Retinal pigment epithelial cell (primary cell): ENCODE measurements at regions not wholly inside any gene's neighbourhood (a gene's known extent, or its start where the extent isn't known, plus 50 kb on each side); places are given as distances from the start of the nearest gene placed in this dataset.

Experiments used
- DNase-seq: peaks from one replicate; pipeline ENCODE4 v3.0.0-alpha.2; 2010; ENCODE audit warnings: low read depth
- H3K4me3 ChIP-seq: 2 replicates; pipeline ENCODE4 v1.5.1; 2011; ENCODE audit warnings: mild to moderate bottlenecking, low read length, control low read depth, moderate library complexity
- TF ChIP-seq, protein P1 (sequence below): conservative IDR thresholded peaks from 2 replicates; pipeline ENCODE4 v1.5.1; 2011; ENCODE audit warnings: low read depth, low read length, control low read depth, inconsistent platforms

DNA sequence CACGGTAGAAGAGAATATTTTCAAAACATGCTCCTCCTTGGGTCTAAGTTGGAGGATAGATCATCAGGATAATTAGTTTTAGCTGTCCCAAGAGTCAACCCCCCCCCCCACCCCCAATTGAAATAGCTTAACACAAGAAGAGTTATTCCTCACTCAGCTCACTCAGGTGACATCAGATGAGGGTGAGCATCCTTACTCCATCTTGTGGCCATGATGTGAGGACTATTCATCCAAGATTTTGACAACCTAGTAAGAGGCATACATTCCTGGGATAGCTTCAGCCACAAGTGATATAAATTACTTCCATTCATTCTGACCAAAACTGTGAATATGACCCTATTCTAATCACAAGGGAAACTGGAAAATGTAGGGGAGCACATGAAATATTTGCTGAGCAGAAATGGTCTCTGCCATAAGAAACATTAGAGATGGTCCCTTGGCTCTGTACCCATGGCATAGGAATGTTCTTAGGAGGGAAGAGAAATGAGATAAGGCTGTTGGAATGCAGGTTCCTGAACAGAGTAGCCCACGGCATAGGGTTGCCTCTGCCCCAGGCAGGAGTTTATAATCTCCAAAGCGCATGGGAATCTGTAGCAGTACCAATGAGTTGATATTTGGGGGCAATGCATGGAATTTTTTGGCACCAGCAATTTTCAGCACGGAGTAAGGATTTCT, 257.2 kb downstream of the CYRIA start:
- no peak for DNase-seq
- no peak overlapping the region for H3K4me3 ChIP-seq
- TF ChIP-seq, protein P1, sequence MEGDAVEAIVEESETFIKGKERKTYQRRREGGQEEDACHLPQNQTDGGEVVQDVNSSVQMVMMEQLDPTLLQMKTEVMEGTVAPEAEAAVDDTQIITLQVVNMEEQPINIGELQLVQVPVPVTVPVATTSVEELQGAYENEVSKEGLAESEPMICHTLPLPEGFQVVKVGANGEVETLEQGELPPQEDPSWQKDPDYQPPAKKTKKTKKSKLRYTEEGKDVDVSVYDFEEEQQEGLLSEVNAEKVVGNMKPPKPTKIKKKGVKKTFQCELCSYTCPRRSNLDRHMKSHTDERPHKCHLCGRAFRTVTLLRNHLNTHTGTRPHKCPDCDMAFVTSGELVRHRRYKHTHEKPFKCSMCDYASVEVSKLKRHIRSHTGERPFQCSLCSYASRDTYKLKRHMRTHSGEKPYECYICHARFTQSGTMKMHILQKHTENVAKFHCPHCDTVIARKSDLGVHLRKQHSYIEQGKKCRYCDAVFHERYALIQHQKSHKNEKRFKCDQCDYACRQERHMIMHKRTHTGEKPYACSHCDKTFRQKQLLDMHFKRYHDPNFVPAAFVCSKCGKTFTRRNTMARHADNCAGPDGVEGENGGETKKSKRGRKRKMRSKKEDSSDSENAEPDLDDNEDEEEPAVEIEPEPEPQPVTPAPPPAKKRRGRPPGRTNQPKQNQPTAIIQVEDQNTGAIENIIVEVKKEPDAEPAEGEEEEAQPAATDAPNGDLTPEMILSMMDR, result no peak

DNA sequence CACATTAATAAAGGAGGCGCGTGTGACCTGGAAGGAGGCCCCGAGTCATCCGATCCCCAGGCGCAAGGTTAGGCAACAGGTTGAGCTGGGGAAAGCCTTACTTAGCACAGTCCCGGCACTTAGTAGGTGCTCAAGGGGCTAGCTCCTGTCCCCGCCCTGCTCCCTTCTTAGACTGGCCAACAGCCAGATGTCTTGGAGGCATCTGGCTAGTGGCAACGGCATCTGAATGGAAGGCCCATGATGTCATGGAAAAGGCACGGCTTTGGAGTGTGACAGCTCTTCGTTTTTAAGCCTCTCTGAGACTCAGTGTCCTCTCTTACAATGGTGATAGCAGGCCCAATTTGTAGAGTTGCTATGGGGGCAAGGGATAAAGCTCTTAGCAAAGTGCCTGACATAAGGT, 258.3 kb downstream of the CYRIA start:
- TF ChIP-seq, protein P1, result no peak
- H3K4me3 ChIP-seq, result no peak overlapping the region
- DNase-seq, result no peak

DNA sequence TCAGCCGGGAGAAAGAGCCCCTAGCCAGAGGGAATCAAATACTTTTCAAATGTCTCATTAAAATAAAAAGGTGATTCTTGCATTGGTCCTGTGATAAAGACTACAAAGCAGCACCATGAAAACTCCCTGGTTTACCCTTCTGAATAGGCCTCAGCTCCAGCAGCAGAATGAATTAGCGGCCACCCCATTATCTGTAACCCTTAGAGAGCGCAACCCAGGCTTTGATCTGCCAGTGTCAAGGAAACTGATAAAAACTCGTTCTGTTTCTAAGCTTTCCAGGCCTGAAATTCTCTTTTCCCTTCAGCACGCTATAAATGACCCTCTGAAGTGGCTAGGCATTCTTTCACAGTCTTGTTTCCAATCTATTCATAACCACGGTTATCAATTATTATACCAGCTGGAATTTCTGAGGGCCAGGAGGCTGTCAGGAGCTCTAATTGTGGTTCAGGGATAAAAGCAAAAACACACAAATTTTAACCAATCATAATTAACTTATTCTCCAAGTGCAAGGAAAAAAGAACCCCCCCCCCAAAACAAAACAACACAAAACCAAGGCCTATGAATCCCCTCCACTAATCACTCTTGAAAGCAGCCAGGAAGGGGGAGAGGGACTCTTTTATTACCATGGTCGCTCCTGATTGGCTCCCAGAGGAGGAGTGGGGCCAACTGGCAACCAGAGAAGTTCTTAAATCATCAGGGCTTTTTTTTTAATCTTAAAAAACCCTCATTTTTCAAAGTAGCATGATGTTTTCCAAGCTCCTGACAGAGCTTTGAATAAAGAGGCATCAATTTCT, 258.9 kb downstream of the CYRIA start:
- TF ChIP-seq, protein P1, result no peak
- H3K4me3 ChIP-seq, result no peak overlapping the region

DNA sequence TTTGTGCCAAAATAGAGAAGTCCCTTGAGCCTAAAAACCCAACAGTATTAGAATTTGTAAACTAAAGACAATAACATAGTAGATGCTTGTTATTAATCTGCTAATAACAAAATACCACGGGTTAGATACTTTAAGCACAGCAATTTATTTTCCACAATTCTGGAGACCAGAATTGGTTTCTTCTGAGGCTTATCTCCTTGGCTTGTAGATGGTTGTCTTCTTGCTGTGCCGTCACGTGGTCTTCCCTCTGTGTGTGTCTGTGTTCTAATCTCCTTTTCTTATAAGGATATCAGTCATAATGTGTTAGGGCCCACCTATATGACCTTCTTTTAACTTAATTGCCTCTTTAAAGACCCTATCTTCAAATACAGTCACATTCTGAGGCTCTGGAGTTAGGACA, 260.1 kb downstream of the CYRIA start:
- TF ChIP-seq, protein P1, result no peak
- DNase-seq, result no peak
- no peak overlapping the region for H3K4me3 ChIP-seq

More for the DNA sequence above, 258.9 kb downstream of the CYRIA start:
- DNase-seq, result no peak

DNA sequence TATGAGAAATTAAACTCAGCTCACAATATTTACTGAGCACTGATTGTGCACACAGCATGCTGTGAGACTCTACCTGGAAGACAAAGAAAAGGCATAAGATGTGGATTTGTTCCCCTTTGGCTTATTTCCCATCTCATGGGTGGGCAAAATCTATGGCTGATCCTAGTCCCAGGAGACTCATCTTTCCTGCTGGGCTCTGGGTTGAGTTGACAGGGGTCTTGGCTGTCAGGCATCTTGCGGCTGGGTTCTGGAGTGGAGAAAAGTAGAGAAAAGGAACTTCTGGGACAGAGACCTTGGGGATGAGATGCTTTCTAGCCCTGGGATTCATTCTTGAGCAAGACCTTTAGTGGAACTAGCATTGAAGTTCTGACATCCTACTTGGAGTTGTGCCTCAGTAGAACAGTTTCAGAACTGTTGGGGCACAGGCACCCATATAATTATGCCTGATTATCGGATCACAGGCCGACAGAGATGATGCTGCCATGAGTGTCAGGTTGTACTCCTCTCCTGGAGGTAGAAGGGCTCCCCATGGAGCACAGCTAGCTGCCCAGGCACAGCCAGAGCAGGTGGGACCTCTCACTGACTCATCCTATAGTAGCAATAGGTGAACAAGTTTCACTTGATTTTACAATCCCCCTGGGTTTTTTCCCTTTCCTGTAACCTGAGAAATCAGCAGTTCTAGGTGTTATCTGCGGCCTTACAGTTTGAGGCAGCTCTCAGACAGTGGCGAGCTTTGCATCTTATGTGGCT, 260.9 kb downstream of the CYRIA start:
- TF ChIP-seq, protein P1, result no peak
- DNase-seq, result no peak
- no peak overlapping the region for H3K4me3 ChIP-seq

DNA sequence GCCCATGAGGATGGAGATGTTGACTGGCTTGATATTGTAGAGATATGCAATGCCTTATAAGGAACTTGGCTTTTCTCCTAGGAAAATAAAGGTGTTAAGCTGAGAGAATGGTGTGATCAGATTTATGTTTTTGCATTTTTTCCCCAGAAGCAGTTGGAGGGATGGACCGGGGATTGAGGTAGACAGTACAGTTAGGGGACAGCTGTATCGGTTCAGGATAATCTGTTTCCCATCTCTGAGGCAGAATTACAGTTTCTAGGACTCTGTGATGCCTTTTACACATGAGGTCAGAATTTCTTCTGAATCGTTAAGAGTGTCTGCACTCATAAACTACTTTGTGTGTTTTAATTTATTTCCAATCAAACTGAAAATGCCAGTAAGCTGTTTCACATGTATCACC, 261.5 kb downstream of the CYRIA start:
- DNase-seq, result no peak
- no peak overlapping the region for H3K4me3 ChIP-seq
- TF ChIP-seq, protein P1, result no peak

DNA sequence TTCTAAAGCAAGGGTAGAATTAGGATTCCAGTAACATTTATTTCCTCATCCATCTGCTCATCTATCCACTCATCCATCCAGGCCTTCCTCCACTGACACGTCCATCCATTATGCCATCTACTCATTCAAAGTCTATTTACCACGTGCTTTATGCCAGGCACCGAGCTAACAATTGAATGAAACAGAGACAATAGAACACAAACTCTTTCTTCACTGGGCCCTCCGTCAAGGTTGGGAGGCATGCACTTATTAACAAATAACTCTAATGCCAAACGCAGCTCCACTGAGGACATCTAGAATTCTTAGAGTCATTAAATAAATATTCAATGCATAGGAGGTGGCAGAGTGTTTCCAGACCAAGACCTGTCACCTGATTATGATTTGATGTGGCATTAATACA, 262.7 kb downstream of the CYRIA start:
- TF ChIP-seq, protein P1, result no peak

More for the DNA sequence above, 262.7 kb downstream of the CYRIA start:
- no peak overlapping the region for H3K4me3 ChIP-seq
- DNase-seq, result no peak
